ENCODE measurements at regions not wholly inside any gene's neighbourhood (a gene's known extent, or its start where the extent isn't known, plus 50 kb on each side); places are given as distances from the start of the nearest gene placed in this dataset.

DNA sequence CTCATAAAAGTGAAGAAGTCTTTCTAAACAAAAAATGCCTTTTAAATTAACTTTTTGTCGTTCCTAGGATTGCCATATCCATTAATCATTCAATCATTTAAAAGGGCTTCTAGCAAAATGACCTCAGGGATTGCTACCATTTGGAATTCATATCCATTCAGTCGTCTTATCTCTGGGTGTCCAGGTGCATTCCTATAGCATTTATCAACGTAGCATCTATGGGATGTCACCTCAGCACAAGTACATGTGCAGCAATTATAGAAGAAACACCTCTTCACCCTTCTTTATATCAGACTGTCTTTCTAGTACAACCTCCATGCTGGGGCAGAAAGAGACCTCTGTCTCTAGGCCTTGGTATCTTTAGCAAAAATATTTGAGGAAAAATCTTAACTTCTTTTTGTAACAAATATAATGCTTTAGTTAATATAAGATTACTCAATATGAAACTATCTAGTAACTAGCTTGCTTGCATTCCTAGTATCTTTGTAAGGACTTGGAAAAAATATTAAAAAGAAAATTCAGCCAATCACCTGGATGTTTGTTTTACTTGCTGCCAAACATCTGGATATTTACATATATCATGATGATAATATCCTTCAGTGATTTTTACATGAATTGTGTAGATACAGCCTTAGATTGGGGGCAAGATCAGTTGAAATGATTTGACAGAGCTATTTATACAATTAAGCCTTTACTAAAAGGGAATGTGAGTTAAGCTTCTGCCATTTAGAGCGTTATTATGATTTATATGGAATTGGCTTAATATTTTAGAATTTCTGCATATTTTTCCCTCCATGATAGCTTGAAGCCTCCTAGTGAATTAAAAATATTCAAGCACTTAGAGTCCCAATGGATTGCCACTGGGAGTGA is 356.8 kb downstream of the HDGFL1 start:
- H3K79me2 ChIP-seq (ENCODE audit: insufficient read depth, low read length), result no peaks in the 10 kb centered on the region
- no peak overlapping the region for H3K14ac ChIP-seq (ENCODE audit: insufficient read depth, low read length)
- TF ChIP-seq, protein P1, sequence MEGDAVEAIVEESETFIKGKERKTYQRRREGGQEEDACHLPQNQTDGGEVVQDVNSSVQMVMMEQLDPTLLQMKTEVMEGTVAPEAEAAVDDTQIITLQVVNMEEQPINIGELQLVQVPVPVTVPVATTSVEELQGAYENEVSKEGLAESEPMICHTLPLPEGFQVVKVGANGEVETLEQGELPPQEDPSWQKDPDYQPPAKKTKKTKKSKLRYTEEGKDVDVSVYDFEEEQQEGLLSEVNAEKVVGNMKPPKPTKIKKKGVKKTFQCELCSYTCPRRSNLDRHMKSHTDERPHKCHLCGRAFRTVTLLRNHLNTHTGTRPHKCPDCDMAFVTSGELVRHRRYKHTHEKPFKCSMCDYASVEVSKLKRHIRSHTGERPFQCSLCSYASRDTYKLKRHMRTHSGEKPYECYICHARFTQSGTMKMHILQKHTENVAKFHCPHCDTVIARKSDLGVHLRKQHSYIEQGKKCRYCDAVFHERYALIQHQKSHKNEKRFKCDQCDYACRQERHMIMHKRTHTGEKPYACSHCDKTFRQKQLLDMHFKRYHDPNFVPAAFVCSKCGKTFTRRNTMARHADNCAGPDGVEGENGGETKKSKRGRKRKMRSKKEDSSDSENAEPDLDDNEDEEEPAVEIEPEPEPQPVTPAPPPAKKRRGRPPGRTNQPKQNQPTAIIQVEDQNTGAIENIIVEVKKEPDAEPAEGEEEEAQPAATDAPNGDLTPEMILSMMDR (conservative IDR thresholded peaks at IDR 0.05), result no peak
- H2BK12ac ChIP-seq (ENCODE audit: insufficient read length, low read depth, low read length), result no peak overlapping the region
- no peak overlapping the region for H4K91ac ChIP-seq (ENCODE audit: insufficient read length, low read depth, low read length)
- no peak overlapping the region for H2AK5ac ChIP-seq (ENCODE audit: insufficient read length, low read length)
- H2BK120ac ChIP-seq (ENCODE audit: low read depth, low read length, poor library complexity, severe bottlenecking), result no peak overlapping the region
- H2BK20ac ChIP-seq (ENCODE audit: low read depth, low read length, poor library complexity, severe bottlenecking), result no peak overlapping the region
- Mint-ChIP-seq H3K4me3 (no peak overlapping the region), H3K9me3 (no peaks in the 10 kb centered on the region), H3K36me3 (ENCODE audit: insufficient read depth in 1 of 3, low read depth in 3 of 3) (no peaks in the 10 kb centered on the region), H3K27ac (no peak overlapping the region), H3K27me3 (ENCODE audit: low read depth) (no peaks in the 10 kb centered on the region), H3K4me1 (peaks cover 24 to 32% of the 10 kb centered on the region in 2 experiments)
- H3K23ac ChIP-seq (ENCODE audit: insufficient read length, low read depth, low read length), result no peak overlapping the region
- H3K23me2 ChIP-seq (ENCODE audit: insufficient read length, low read depth, low read length, poor library complexity, severe bottlenecking), result no peaks in the 10 kb centered on the region
- no peak overlapping the region for H2BK15ac ChIP-seq (ENCODE audit: low read depth, low read length)
- no peak overlapping the region for H4K5ac ChIP-seq (ENCODE audit: insufficient read length, low read depth, low read length)
- H3K27me3 ChIP-seq (ENCODE audit: insufficient read depth, low read length), result no peaks in the 10 kb centered on the region
- no peaks in the 10 kb centered on the region for H4K20me1 ChIP-seq (ENCODE audit: control insufficient read depth, insufficient read depth, insufficient read length)
- H4K8ac ChIP-seq (replicated peaks; ENCODE audit: insufficient read length, low read depth, low read length), result no peak overlapping the region
- no peak overlapping the region for H3K4ac ChIP-seq (ENCODE audit: low read depth, low read length)
- no peak overlapping the region for H3K56ac ChIP-seq (ENCODE audit: insufficient read length, low read depth, low read length)
- no peak overlapping the region for H3K18ac ChIP-seq (ENCODE audit: insufficient read length, low read depth, low read length)
- H2AFZ ChIP-seq (ENCODE audit: low read length), result no peak overlapping the region
- H3K79me1 ChIP-seq (ENCODE audit: insufficient read depth, low read depth, low read length, poor library complexity, severe bottlenecking), result no peaks in the 10 kb centered on the region
- H3K27ac ChIP-seq (ENCODE audit: insufficient read length, low read depth, low read length), result no peak overlapping the region
- no peak overlapping the region for H3K9ac ChIP-seq (ENCODE audit: extremely low read depth, insufficient read length, low read length)
- no peak for DNase-seq
- H3K9me3 ChIP-seq (ENCODE audit: control insufficient read depth, low read depth, low read length), result no peaks in the 10 kb centered on the region
- no peak overlapping the region for H3K4me2 ChIP-seq (ENCODE audit: insufficient read depth, insufficient read length, low read length)
- no peak overlapping the region for H3T11ph ChIP-seq (ENCODE audit: low read length)
- no peak overlapping the region for H2BK5ac ChIP-seq (ENCODE audit: insufficient read length, low read length)
- H3K4me1 ChIP-seq (ENCODE audit: insufficient read depth, low read length), result no peaks in the 10 kb centered on the region; the same call in 1 of the 2 replicates
- WGBS (ENCODE audit: extremely low coverage, insufficient read length, low lambda C conversion rate), result no CpG with 5 or more reads among the region's 4 CpGs
